ENCODE measurements at regions not wholly inside any gene's neighbourhood (a gene's known extent, or its start where the extent isn't known, plus 50 kb on each side); places are given as distances from the start of the nearest gene placed in this dataset.

DNA sequence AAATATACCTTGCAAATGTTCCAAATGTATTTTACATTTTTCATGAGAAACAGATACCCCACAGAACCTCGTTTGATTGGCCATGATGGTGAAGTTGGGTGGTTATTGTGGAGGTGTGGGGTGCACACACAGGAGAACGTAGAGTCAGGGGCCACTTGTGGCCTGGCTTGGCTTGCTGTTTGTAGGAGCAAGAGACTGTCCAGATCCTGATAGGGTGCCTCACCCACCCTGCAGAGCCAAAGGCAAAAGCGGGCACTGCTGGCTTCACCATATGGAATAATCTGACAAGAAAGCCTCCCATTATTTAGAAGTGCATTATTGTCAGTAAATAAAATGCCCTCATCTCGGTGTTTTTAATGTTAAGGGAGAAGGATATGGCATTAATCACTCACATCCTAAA lies 330.2 kb downstream of the TEX29 start:
- TF ChIP-seq CTCF (IDR thresholded peaks at IDR 0.05) (no peak), POLR2A (IDR thresholded peaks at IDR 0.05) (no peak)
